Neural cell (in vitro differentiated cells): ENCODE measurements at regions not wholly inside any gene's neighbourhood (a gene's known extent, or its start where the extent isn't known, plus 50 kb on each side); places are given as distances from the start of the nearest gene placed in this dataset.

Source experiments
- H2AFZ ChIP-seq: fragments of 200-600, 300-800 bp; sonication (generic), shearing (Covaris generic); 2 replicates; pipeline ENCODE4 v1.6.0; 2014; ENCODE audit warnings: low read depth, mild to moderate bottlenecking, antibody characterized with exemption, low read length, moderate library complexity
- H3F3A ChIP-seq: fragments of 200-600 bp; shearing (Covaris generic); 2 replicates; pipeline ENCODE4 v1.6.1; 2016; ENCODE audit warnings: mild to moderate bottlenecking, moderate library complexity, mixed read lengths, antibody characterized with exemption, low read length; ENCODE audit not compliant: insufficient read depth, poor library complexity, severe bottlenecking
- H3K27ac ChIP-seq: fragments of 200-600, 300-800 bp; sonication (generic), shearing (Covaris generic); 2 replicates; pipeline ENCODE4 v1.5.1; 2014; ENCODE audit warnings: mild to moderate bottlenecking, low read length, moderate library complexity
- H3K27me3 ChIP-seq: fragments of 300-800, 200-600 bp; sonication (generic), shearing (Covaris generic); 2 replicates; pipeline ENCODE4 v1.6.0; 2014; ENCODE audit warnings: mild to moderate bottlenecking, low read depth, low read length, moderate library complexity; ENCODE audit not compliant: insufficient read depth
- H3K36me3 ChIP-seq: fragments of 300-800, 200-600 bp; sonication (generic), shearing (Covaris generic); 2 replicates; pipeline ENCODE4 v1.5.1; 2014; ENCODE audit warnings: mild to moderate bottlenecking, antibody characterized with exemption, low read length, moderate library complexity; ENCODE audit not compliant: insufficient read depth
- H3K4me2 ChIP-seq: fragments of 300-800, 200-600 bp; sonication (generic), shearing (Covaris generic); 2 replicates; pipeline ENCODE4 v1.6.0; 2014; ENCODE audit warnings: mild to moderate bottlenecking, low read length
- H3K4me3 ChIP-seq: fragments of 300-800, 200-600 bp; sonication (generic), shearing (Covaris generic); 2 replicates; pipeline ENCODE4 v1.5.1; 2014; ENCODE audit warnings: mild to moderate bottlenecking, low read length, moderate library complexity
- H3K79me2 ChIP-seq: fragments of 200-600 bp; shearing (Covaris generic); replicated peaks from 2 replicates; pipeline ENCODE4 v1.6.0; 2014; ENCODE audit warnings: mild to moderate bottlenecking, low read length, moderate library complexity; ENCODE audit not compliant: insufficient read depth
- H3K9ac ChIP-seq: fragments of 300-800, 200-600 bp; sonication (generic), shearing (Covaris generic); 2 replicates; pipeline ENCODE4 v1.6.1; 2016; ENCODE audit warnings: mild to moderate bottlenecking, low read length, mixed read lengths
- H3K9me2 ChIP-seq: fragments of 200-600 bp; shearing (Covaris generic); 2 replicates; pipeline ENCODE4 v1.6.1; 2016; ENCODE audit warnings: mild to moderate bottlenecking, low read length, mixed read lengths; ENCODE audit not compliant: insufficient read depth
- H3K9me3 ChIP-seq: fragments of 200-600, 300-800 bp; sonication (generic), shearing (Covaris generic); 2 replicates; pipeline ENCODE4 v1.6.1; 2016; ENCODE audit warnings: mild to moderate bottlenecking, mixed run types, low read length, moderate library complexity, mixed read lengths
- H4K20me1 ChIP-seq: fragments of 200-600 bp; shearing (Covaris generic); 2 replicates; pipeline ENCODE4 v1.6.1; 2016; ENCODE audit warnings: mild to moderate bottlenecking, mixed run types; ENCODE audit not compliant: insufficient read depth
- EP300 ChIP-seq: fragments of 450-650 bp; conservative IDR thresholded peaks from 2 replicates; pipeline ENCODE4 v1.6.1; 2014; ENCODE audit warnings: antibody characterized with exemption, mild to moderate bottlenecking, moderate library complexity; ENCODE audit not compliant: poor library complexity, severe bottlenecking
- EZH2 ChIP-seq: fragments of 200-600, 300-800 bp; shearing (Covaris generic), sonication (generic); IDR thresholded peaks from 2 replicates; pipeline ENCODE4 v1.6.1; 2014; ENCODE audit warnings: antibody characterized with exemption, low read length, borderline replicate concordance, mild to moderate bottlenecking; ENCODE audit not compliant: insufficient read depth, poor library complexity, severe bottlenecking
- MXI1 ChIP-seq: fragments of 450-650 bp; conservative IDR thresholded peaks from 2 replicates; pipeline ENCODE4 v1.6.1; 2014; ENCODE audit warnings: antibody characterized with exemption, mild to moderate bottlenecking; ENCODE audit not compliant: poor library complexity, severe bottlenecking
- POLR2AphosphoS5 ChIP-seq: IDR thresholded peaks from 2 replicates; pipeline ENCODE4 v1.6.1; 2012
- RAD21 ChIP-seq: fragments of 450-650 bp; conservative IDR thresholded peaks from 2 replicates; pipeline ENCODE4 v1.6.1; 2014; ENCODE audit warnings: antibody characterized with exemption, mild to moderate bottlenecking, moderate library complexity
- REST ChIP-seq: IDR thresholded peaks from 2 replicates; pipeline ENCODE4 v1.6.1; 2012; ENCODE audit warnings: borderline replicate concordance
- SMC3 ChIP-seq: fragments of 450-650 bp; conservative IDR thresholded peaks from 2 replicates; pipeline ENCODE4 v1.6.1; 2014; ENCODE audit warnings: antibody characterized with exemption, mild to moderate bottlenecking, moderate library complexity; ENCODE audit not compliant: poor library complexity
- TAF1 ChIP-seq: IDR thresholded peaks from 2 replicates; pipeline ENCODE4 v1.6.1; 2012; ENCODE audit warnings: low read depth
- TF ChIP-seq, protein P1 (sequence below): fragments of 450-650 bp; IDR thresholded peaks from 2 replicates; pipeline ENCODE4 v1.5.1; 2014; ENCODE audit warnings: antibody characterized with exemption, mild to moderate bottlenecking, moderate library complexity; ENCODE audit not compliant: poor library complexity, severe bottlenecking

DNA sequence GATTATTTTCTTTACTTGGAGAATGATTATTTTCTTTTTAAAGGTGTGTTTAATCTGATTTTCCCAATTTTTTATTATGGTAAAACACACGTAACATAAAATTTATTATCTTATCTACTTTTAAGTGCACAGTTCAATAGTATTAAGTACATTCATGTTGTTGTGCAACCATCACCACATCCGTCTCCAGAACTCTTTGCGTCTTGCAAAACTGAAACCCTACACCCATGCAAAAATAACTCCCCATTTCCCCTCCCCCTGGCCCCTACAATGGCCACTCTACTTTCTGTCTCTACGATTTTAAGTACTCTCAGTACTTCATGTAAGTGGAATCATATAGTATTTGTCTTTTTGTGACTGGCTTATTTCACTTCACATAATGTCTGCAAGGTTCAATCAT lies 230.7 kb downstream of the SATB1 start:
- Histone ChIP-seq H3K79me2 (no peaks in the 10 kb centered on the region), H3K9me3 (no peaks in the 10 kb centered on the region), H3K36me3 (no peaks in the 10 kb centered on the region), H4K20me1 (no peaks in the 10 kb centered on the region), H3K9me2 (no peaks in the 10 kb centered on the region), H3K4me2 (no peak overlapping the region), H3K9ac (no peak overlapping the region), H3K4me3 (no peak overlapping the region), H3K27me3 (no peaks in the 10 kb centered on the region), H3K27ac (no peak overlapping the region), H2AFZ (no peak overlapping the region), H3F3A (no peaks in the 10 kb centered on the region)
- TF ChIP-seq MXI1 (no peak), SMC3 (no peak), RAD21 (no peak), EP300 (no peak)

DNA sequence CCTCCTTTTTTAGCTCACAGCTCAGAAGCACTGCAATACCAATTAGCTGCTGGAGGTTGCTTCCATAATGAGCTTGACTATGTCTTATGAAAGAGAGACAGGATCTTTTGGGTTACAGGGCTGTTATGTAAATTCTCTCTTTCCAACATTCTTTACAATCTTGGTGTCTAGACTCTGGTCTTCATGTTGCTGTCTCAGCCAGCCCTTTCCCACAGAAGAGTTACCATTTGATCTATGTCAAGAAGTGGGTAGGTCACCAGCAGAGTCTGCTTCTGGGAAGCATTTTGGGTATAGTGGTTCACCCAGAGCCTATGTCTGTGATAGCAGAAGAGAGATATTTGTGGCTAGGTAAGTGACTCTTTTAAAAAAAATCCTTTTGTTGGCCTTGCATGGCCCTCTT lies 234.5 kb downstream of the SATB1 start:
- H3F3A ChIP-seq: no peaks in the 10 kb centered on the region

More for the DNA sequence above, 234.5 kb downstream of the SATB1 start:
- Histone ChIP-seq H3K79me2 (no peaks in the 10 kb centered on the region), H4K20me1 (no peaks in the 10 kb centered on the region), H3K4me2 (no peak overlapping the region), H3K4me3 (no peak overlapping the region), H2AFZ (no peak overlapping the region), H3K27ac (no peak overlapping the region), H3K27me3 (no peaks in the 10 kb centered on the region), H3K9ac (no peak overlapping the region), H3K9me3 (no peaks in the 10 kb centered on the region), H3K9me2 (no peaks in the 10 kb centered on the region), H3K36me3 (no peaks in the 10 kb centered on the region)
- TF ChIP-seq, protein P1, sequence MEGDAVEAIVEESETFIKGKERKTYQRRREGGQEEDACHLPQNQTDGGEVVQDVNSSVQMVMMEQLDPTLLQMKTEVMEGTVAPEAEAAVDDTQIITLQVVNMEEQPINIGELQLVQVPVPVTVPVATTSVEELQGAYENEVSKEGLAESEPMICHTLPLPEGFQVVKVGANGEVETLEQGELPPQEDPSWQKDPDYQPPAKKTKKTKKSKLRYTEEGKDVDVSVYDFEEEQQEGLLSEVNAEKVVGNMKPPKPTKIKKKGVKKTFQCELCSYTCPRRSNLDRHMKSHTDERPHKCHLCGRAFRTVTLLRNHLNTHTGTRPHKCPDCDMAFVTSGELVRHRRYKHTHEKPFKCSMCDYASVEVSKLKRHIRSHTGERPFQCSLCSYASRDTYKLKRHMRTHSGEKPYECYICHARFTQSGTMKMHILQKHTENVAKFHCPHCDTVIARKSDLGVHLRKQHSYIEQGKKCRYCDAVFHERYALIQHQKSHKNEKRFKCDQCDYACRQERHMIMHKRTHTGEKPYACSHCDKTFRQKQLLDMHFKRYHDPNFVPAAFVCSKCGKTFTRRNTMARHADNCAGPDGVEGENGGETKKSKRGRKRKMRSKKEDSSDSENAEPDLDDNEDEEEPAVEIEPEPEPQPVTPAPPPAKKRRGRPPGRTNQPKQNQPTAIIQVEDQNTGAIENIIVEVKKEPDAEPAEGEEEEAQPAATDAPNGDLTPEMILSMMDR: no peak
- TF ChIP-seq TAF1 (no peak), POLR2AphosphoS5 (no peak), MXI1 (no peak), EZH2 (no peak), RAD21 (no peak), EP300 (no peak), REST (no peak), SMC3 (no peak)
